ENCODE measurements at regions not wholly inside any gene's neighbourhood (a gene's known extent, or its start where the extent isn't known, plus 50 kb on each side); places are given as distances from the start of the nearest gene placed in this dataset.
"Not testable (repeated sequence)": the region's sequence is repeated elsewhere in the genome, so short reads cannot be mapped to it uniquely, and the experiment has no call there.

DNA sequence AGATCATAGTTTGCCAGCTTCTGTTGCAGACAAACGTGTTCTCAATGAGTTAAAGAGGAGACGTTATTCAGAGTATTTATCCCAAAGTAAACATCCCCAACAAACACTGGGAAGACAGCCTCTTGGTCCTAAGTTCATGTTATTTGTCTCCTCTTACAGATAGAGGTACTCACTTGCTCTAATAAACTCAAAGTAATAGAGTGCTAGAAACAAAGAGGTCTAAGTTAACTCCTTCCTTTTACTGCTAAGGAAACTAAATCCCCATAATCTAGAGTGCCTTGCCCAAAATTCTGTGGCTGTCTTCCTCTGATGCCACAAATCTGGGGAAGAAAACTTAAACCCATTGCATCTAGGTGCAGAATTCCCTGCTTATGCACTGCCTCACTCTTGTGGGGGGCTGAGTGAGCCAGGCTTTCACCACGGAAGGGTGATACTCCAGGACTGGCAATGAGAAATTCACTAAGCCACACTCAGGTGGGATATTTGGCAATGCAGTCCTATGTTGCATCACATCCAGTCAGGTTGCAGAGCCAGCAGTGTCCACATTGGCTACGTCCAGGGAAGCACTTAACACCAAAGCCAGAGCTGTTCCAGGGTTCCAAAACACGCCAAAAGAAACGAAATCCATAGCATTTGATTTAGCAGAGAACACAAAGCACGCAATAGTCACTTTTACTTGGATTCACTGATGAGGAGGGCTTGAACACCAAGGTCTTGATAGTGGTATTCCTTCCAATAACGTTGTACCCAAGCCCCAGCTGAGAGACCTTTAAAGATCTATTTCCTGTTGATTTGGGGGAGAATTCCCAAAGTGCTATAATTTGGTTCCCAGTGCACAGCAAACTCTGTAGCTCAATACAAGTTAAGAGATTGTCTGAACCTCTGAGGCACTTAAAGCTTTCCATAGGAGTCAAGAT lies 81.0 kb upstream of the FOXQ1 start:
- in situ Hi-C loops (cut with HindIII; ENCODE audit: low sequenced_read_pairs), result no loop called here

GRCh38 chr6:1230281-1230680 lies 81.6 kb upstream of the FOXQ1 start:
- in situ Hi-C loops (cut with HindIII; ENCODE audit: low sequenced_read_pairs), result no loop called here

DNA sequence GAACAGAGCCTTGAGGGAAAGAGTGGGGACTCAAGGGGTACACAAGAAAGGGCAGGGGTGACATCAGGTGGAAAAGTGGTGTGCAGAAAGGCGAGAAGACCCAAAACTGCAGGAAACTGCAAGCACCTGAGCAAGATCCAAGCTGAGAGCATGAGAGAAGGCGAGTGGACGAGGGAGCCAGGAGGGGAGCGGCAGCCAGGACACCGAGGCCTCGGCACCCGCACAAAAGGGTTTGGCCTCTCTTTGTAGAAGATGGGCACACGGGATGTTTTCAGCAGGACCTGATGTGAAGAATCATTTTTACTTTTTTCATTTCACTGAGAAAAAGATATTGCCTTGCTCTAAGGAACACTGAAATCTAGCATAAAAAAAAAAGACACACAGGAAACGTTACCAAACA lies 82.1 kb upstream of the FOXQ1 start:
- in situ Hi-C loops (cut with HindIII; ENCODE audit: low sequenced_read_pairs), result no loop called here

GRCh38 chr6:1229301-1229700 lies 82.6 kb upstream of the FOXQ1 start:
- in situ Hi-C loops (cut with HindIII; ENCODE audit: low sequenced_read_pairs), result no loop called here

DNA sequence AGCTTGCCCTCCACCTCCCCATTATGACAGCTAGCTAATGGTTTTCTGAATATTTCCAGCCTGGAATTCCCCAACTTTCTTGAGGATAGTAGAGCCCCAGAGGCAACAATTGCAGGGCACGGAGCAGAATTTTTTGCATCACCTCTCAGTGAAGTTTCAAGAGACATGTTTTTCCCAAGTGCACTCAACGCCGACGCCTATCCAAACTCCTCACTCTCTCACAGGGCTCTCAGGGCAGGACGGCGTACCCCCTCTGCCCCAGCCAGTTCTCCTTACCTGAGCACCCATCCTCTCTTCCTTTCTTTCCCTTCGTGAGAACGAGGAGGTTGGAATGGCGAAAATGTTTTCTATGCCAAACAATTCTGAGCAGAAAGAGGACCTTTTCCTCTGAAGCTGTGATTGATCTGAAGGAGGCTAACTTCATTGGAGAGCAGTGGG lies 83.1 kb upstream of the FOXQ1 start:
- in situ Hi-C loops (cut with HindIII; ENCODE audit: low sequenced_read_pairs), result no loop called here

DNA sequence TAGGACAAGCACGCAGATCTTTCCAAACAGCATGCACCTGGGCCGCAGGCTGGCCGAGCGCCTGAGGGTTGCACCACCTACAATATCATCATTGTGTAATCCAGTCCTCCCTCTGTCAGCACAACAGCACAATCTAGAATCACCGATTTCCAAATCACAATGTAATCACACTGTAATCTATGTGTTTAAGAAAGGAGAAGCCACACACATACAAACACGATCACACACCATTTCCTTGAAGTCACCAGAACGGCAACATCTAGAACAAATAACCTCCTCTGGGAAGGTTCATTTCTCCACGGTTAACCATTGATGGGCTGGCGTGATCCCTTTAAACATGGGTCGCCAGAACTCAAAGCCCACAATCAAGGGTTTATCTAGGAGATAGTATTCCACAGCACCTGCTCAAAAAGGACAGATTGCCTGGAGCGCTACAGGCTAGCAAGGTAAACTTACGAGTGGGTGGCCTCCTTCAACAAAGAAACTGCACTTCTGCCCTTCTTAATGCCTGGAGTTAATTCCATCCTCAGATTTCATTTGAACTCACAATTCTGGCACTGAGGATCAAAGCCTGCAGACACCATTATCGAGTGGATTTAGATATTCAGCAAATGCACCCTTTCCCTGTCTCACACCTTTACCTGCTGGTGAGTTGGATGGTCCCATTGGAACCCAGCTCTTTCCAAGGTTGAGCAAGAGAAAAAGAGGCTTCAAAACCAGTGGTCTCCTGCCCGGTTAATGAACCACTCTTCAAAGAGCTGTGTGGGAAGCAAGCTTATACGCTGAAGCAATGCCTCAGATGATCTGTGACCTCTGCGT lies 83.8 kb upstream of the FOXQ1 start:
- in situ Hi-C loops (cut with HindIII; ENCODE audit: low sequenced_read_pairs), result no loop called here

GRCh38 chr6:1227600-1227934 lies 84.3 kb upstream of the FOXQ1 start:
- in situ Hi-C loops (cut with HindIII; ENCODE audit: low sequenced_read_pairs), result no loop called here

DNA sequence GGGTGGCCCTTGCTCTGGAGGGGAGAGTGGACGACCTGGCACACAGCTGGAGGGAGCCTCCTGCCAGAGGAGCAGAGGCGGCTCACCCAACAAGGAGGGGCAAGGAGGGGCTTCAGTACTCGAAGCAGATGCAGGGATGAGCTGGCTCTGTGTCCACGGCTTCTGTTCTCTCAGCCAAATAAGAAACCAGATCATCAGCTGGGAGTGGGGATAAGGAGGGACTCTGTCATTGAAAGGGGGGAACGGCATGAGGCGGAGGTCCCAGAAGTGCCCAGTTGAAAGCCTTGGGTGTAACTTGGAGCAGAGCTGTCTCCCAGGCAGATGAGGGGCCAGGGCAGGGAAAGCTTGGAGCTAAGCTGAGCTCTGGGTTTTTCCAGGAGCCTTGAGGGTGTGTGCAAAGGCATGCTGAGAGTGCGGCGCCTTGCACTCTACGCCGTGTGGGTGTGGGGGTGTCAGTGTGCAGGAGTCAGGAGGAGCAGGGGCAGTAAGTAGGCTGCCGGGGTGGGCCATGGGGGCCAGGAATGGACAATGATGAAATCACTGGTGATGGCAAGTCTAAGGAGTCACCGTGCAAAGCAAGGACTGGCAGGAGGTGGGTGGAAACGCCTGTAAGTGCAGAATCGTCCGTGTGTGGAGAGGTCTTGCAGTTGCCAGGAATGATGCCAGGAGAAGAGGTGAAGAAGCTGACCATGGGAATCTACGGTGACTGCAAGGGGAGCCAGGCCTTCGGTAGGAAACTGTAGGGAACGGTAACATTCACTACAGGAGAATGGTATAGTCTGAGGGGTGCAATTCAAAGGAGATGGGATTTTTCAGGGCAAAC lies 85.4 kb upstream of the FOXQ1 start:
- in situ Hi-C loops (cut with HindIII; ENCODE audit: low sequenced_read_pairs), result no loop called here

GRCh38 chr6:1224514-1224913 lies 87.4 kb upstream of the FOXQ1 start:
- in situ Hi-C loops (cut with HindIII; ENCODE audit: low sequenced_read_pairs), result no loop called here

DNA sequence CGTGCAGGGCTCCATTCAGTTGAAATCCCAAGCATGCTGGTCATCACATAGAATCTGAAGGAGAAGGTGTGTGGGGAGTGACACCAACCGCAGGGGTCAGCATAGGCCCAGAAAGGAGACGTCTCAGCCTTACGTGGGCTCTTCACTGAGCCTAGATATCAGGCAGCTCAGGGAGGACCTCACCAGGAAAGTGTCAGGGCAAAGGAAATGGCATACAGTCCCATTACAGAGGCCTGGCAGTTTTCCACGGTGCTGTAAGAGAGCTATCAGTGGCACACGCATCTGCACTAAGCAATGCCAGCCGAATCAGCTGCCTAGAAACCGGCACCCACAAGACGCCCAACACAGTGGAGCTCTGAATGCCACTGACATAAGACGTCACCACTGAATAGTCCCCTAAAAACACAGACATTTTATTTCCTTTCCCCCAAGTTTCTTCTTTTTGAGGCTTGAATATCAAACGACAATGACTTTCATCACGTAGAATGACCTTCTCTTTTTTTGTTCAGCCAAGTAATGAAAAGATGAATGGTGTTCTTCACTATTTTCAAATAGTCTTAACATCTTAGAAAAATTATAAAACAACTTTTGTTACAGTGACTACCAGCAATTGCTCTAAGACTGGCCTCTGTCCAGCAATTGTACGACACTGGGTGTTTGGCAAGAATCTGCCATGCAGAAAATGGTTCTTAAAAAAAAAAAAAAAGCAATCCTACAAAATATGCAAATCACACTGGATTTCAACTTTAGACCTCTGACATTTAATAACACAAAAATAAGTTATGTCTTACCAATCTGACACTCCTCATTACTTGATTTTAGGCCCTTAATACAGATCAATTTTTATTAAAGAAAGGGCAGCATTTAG lies 88.9 kb upstream of the FOXQ1 start:
- in situ Hi-C loops (cut with HindIII; ENCODE audit: low sequenced_read_pairs), result no loop called here

DNA sequence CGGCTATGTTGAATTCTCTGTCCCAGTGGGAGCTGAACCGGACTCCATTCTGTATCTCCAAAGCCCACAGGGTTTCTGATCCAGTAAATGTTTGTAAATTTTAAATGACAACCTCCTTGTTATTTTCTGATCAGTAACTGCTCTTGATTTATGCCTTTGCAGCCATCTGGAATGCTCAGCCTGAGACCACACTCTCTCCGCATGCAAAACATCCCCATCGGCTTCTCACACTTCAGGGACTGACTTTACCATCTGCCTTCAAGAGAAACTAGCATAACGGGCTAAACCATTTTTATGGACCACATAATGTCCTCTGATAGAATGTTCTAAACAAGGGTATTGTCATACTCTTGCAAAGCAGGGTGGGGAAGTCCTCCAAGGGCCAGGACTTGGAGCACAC lies 94.5 kb upstream of the FOXQ1 start:
- in situ Hi-C loops (cut with HindIII; ENCODE audit: low sequenced_read_pairs), result no loop called here

GRCh38 chr6:1216488-1216974 lies 95.4 kb upstream of the FOXQ1 start:
- in situ Hi-C loops (cut with HindIII; ENCODE audit: low sequenced_read_pairs), result no loop called here

GRCh38 chr6:1215884-1216487 lies 95.9 kb upstream of the FOXQ1 start:
- in situ Hi-C loops (cut with HindIII; ENCODE audit: low sequenced_read_pairs), result no loop called here

- in situ Hi-C loops (cut with HindIII; ENCODE audit: low sequenced_read_pairs), result no loop called here
These were observed 96.9 kb upstream of the FOXQ1 start for GRCh38 chr6:1215023-1215422.

DNA sequence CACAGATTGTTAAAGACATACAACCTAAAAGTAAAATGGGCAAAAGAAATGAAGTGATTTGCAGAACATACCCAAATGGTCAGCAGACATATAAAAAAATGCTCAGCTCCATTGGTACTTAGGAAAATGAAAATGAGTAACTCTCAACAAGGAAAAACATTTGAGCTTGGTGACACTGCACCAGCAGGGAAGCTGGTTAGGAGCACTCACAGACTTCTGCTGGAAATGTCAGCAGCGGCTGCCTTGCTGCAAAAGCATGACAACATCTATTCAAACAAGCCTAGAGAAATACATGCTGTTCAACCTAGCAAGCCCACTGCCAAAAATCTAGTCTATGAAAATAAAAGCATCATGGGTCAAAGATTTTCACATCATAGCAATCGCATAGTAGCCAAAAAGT lies 99.0 kb upstream of the FOXQ1 start:
- in situ Hi-C loops (cut with HindIII; ENCODE audit: low sequenced_read_pairs), result no loop called here

DNA sequence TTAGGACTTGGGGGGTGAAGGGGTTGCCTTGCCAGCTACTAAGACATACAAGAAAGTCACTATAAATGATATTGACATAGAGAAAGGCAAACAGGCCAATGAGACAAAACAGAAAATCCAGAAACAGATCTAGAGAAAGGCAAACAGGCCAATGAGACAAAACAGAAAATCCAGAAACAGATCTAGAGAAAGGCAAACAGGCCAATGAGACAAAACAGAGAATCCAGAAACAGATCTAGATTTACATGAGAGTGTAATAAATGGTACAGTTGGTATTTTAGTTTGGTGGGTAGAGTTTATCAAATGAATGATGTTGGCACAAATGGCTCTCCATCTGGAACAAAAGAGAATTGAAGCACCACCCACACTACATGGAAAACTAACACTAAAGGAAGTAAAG lies 99.8 kb upstream of the FOXQ1 start:
- in situ Hi-C loops (cut with HindIII; ENCODE audit: low sequenced_read_pairs), result not testable (repeated sequence)

- in situ Hi-C loops (cut with HindIII; ENCODE audit: low sequenced_read_pairs), result not testable (repeated sequence)
These were observed 101.3 kb upstream of the FOXQ1 start for GRCh38 chr6:1210631-1211030.

DNA sequence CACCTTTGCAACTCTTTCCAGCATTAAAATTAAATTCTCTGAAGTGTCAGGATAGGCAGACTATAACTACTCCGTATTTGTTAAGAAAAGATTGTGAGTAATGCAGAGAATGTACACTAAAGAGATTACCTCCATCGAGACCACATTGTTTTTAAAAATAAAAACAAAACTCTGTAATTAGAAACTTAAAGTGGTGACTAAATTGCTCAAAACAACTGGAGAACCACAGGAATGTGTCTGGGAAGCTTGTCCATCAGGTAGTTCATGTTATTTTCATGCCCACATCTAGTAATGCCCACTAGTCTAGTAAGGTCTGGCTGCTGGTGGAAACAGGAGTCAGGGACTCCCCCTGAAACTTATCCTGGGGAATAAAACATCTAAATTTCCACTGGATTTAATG lies 103.0 kb upstream of the FOXQ1 start:
- in situ Hi-C loops (cut with HindIII; ENCODE audit: low sequenced_read_pairs), result no loop called here

DNA sequence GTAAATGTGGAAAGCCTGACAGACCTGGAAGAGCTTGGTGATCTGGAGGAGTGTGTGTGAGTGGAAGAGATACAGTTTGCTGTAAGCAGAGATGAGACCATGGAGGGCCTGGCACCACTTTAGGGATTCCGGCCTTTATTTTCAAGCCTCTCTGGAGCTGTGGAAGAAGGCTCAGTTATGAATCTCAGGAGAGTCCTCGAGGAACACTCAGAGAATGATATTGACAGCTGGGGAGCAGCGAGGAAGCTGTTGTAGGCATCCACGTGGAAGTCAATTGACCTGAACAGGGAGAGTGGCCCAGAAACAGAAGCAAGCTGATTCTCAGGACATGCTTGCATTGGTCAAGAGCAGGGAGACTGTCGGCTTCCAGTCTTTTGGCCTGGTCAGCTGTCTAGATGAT lies 108.4 kb upstream of the FOXQ1 start:
- in situ Hi-C loops (cut with HindIII; ENCODE audit: low sequenced_read_pairs), result no loop called here

- in situ Hi-C loops (cut with HindIII; ENCODE audit: low sequenced_read_pairs), result no loop called here
These were observed 109.7 kb upstream of the FOXQ1 start for GRCh38 chr6:1202201-1202600.

Measured in endothelial cell of hepatic sinusoid (primary cell).